IMR-90 (cell line): ENCODE measurements at regions not wholly inside any gene's neighbourhood (a gene's known extent, or its start where the extent isn't known, plus 50 kb on each side); places are given as distances from the start of the nearest gene placed in this dataset.

Experiments
- CTCF ChIP-seq: conservative IDR thresholded peaks from 2 replicates; pipeline ENCODE4 v1.5.1; 2012; ENCODE audit warnings: mild to moderate bottlenecking, low read depth, low read length, improper control_type of control experiment
- RAD21 ChIP-seq: IDR thresholded peaks from 2 replicates; pipeline ENCODE4 v1.6.1; 2012; ENCODE audit warnings: low read length, improper control_type of control experiment
- USF2 ChIP-seq: fragments of 150-350 bp; IDR thresholded peaks from 2 replicates; pipeline ENCODE4 v1.6.1; 2017; ENCODE audit warnings: mild to moderate bottlenecking, antibody characterized with exemption, low read length, low read depth

- TF ChIP-seq CTCF = no peak
- TF ChIP-seq USF2 = no peak
- no peak for TF ChIP-seq RAD21
These were observed 190.7 kb downstream of the CDH7 start for GRCh38 chr18:65941482-65941881.
